Hematopoietic multipotent progenitor cell treated with erythropoietin and hydrocortisone succinate and interleukin-3 and kit ligand, for 15 days (in vitro differentiated cells): ENCODE measurements at regions not wholly inside any gene's neighbourhood (a gene's known extent, or its start where the extent isn't known, plus 50 kb on each side); places are given as distances from the start of the nearest gene placed in this dataset.
"Not testable (repeated sequence)": the region's sequence is repeated elsewhere in the genome, so short reads cannot be mapped to it uniquely, and the experiment has no call there.

Experiments used
- DNase-seq: peaks from one replicate; pipeline ENCODE4 v3.0.0-alpha.2; 2015; ENCODE audit warnings: low spot score

- DNase-seq, result no peak
These were observed 564.0 kb upstream of the ACO1 start for GRCh38 chr9:31820426-31820825.

- DNase-seq, result no peak
These were observed 562.9 kb upstream of the ACO1 start for GRCh38 chr9:31821583-31821982.

DNA sequence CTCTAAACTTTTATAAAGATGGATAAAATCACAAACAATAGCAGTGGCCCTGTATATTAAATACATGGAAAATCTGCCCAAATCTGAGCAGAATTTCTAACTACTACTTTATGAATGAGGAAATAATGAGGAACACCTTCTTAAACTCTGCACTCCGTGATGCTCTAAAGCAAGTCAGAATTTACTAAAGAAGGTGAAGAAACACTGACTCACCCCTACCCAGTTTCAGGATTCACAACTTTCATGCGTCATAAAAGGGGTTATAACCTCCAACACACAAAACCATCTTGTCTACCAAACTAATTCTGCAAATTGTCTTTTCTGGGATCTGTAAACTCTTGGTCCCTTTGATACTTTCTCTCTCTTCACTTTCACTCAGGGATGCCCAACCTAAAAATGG is 561.1 kb upstream of the ACO1 start:
- no peak for DNase-seq

DNA sequence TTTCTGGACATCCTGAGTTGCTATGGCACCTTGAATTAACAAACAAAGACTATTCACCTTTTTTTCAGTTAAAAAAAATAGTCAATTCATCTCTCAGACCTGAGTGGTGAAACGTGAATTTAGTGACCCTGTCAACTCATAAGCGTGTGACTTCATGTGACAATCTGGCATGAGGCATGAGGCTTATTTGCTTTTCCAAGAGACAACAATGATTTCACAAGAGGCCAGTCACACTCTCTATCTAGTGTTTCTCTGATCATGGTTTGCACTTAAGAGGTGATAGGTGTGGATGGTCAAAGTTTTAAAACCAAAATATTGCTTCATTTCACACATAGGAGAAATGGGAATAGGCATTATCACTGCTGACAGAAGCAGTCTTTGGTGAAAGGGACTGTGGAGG is 559.6 kb upstream of the ACO1 start:
- DNase-seq, result no peak

DNA sequence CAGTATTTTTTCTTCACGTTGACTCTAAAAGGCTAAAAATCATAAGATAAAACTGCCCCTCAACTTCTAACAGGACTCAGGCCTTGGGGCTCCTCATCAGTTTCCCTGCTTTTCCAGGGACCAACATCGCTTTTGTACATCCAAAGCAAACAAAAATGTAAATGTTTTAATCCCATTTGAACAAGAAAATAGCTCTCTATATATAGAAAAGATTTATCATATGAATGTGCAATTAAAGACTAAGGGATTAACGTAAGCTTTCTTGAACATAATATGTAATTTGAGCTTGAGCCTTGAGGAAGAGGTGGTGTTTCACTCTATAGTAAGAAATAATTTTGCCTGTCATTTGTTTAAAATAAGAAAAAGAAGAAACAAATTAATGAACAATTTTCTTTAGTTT is 547.2 kb upstream of the ACO1 start:
- DNase-seq, result no peak

- DNase-seq, result no peak
These were observed 545.2 kb upstream of the ACO1 start for GRCh38 chr9:31839273-31839672.

GRCh38 chr9:31840702-31841101 is 543.7 kb upstream of the ACO1 start:
- DNase-seq, result no peak

- no peak for DNase-seq
These were observed 536.5 kb upstream of the ACO1 start for GRCh38 chr9:31847963-31848362.

DNA sequence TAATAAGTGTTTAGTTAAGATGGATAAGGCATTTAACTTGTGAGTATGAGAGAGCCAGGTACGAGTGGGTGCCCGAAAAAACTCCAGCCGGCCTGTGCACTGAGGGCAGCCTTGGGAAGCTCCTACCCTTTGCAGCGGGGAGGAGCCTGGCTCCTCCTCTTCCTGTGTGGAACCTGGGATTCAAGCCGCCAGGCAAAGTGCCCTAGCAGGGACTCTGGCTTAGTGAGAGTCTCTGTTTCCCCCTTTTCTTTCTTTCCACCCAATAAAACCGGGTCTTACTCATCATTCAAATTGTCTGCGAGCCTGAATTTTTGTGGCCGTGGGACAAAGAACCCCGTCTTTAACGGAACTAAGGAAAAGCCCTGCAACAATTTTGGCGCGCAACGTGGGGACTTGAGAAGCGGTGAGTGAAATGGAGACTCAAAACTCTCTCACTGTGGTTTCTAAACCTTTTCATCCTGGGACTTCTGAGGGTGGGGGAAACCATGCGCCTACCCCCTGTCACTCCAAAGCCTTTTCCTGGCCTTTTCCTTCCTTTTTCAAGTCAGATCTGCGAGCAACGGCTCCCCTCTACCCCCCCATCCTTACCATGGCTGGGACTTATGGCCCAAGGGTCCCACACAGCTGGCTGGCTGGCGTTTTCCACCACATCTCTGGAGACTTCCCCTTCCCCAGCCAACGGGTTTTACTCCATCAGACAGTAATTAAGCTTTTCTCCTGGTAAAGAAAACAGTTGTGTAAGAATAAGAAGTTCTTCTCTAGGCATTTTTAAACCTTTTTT is 535.7 kb upstream of the ACO1 start:
- no peak for DNase-seq

DNA sequence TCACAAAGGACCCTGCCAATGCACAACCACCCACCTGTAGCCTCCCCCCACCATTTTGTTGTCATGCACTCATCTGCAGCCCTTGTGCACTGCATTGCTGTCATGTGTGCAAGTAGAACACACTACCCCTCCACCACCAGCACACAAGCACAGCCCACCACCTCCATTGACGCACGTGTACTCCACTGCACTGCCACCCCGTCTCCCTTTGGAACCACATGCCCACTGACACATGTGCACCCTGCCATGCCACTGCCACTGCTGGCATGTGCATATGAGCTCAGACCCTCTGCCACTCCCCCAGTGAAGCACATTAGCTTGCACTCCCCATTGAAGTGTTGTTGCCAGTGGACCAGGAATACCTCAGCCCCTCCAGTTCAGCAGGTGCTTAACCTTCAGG is 530.3 kb upstream of the ACO1 start:
- DNase-seq, result no peak

GRCh38 chr9:31868830-31869229 is 515.6 kb upstream of the ACO1 start:
- DNase-seq, result no peak

- no peak for DNase-seq
These were observed 514.2 kb upstream of the ACO1 start for GRCh38 chr9:31870276-31870675.

DNA sequence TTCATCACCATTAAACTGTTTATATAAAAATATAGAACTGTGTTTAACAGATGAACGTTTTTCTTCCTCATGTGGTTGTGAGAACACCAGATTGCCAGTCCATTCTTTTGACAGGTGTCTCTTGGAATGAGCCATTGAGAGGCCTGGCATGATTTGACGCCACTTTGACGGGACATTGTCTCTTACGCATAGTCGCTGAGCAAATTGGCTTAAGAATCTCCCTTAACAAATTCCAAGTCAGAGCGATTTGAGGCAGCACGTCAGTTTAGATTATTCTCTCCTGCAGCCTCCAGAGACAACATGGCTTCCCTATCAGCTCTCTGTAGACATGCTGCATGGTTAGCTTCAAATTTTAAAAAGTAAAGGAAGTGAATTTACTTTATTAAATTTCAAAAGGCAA is 510.7 kb upstream of the ACO1 start:
- no peak for DNase-seq

DNA sequence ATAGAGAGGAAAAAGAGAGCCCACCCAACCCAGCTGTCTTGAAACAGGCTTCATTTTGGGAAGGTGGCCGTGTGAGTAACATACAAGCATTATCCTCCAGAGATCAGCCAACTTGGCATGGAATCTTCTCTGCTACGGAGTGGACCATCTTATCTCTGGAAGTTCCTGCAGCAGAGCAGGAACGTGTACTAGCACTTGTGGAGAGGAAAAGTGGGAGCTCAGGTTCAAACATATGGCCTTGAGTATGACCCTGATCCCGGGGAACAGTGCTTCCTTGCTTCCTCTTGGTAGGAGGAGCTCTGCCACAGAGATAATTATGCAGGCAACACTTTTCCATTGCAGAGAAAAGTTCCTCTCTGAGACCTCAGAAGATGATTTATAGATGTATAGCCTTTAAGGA is 490.4 kb upstream of the ACO1 start:
- DNase-seq, result no peak

GRCh38 chr9:31908158-31908890 is 476.1 kb upstream of the ACO1 start:
- no peak for DNase-seq

- no peak for DNase-seq
These were observed 475.5 kb upstream of the ACO1 start for GRCh38 chr9:31908891-31909480.

DNA sequence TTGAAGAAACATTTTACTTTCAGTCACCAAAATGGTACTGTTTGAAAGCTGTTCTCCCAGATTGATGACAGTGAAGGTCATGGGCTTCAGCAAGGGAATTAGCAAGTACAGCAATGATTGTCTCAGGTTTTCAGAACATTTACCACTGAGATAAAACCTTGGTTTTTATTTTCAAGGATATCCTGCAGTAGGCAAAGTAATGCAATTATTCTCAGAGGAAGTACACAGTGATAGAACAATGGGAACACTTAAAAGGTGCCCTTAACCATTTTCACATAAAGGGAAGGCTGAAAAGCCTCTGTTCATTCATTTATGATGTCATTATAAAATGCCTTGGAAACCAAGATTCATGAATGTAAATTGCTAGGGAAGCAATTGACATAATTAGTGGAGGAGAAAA is 471.8 kb upstream of the ACO1 start:
- no peak for DNase-seq

GRCh38 chr9:31916591-31917241 is 467.7 kb upstream of the ACO1 start:
- no peak for DNase-seq

DNA sequence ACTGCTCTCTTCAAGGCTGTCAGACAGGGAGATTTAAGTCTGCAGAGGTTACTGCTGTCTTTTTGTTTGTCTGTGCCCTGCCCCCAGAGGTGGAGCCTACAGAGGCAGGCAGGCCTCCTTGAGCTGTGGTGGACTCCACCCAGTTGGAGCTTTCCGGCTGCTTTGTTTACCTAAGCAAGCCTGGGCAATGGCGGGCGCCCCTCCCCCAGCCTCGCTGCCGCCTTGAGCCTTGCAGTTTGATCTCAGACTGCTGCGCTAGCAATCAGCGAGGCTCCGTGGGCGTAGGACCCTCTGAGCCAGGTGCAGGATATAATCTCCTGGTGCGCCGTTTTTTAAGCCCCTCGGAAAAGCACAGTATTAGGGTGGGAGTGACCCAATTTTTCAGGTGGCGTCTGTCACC is 446.7 kb upstream of the ACO1 start:
- DNase-seq, result not testable (repeated sequence)

GRCh38 chr9:31950756-31951155 is 433.7 kb upstream of the ACO1 start:
- no peak for DNase-seq

DNA sequence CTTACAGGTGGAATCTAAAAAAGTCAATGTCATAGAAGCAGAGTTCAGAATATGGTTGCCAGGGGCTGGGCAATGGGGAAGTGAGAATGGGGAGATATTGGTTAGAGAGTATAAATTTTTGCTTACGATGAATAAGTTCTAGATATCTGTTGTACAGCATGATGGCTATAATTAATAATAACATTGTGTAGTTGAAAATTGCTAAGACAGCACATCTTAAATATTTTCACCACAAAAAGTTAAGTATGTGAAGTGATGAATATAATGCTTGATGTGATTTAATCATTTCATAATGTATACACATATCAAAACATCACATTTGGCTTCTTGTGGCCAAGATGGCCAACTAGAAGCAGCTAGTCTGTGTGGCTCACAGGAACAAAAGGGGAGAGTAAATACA is 425.9 kb upstream of the ACO1 start:
- DNase-seq, result no peak

- no peak for DNase-seq
These were observed 414.9 kb upstream of the ACO1 start for GRCh38 chr9:31969552-31969951.

GRCh38 chr9:31983895-31984294 is 400.5 kb upstream of the ACO1 start:
- DNase-seq, result no peak
